ENCODE measurements at regions not wholly inside any gene's neighbourhood (a gene's known extent, or its start where the extent isn't known, plus 50 kb on each side); places are given as distances from the start of the nearest gene placed in this dataset.
"Not testable (repeated sequence)": the region's sequence is repeated elsewhere in the genome, so short reads cannot be mapped to it uniquely, and the experiment has no call there.

GRCh38 chr3:86830566-86830965 lies 160.4 kb downstream of the VGLL3 start:
- H3K27me3 ChIP-seq (ENCODE audit: low read depth, low read length), result no peaks in the 10 kb centered on the region
- no peak overlapping the region for H3K4me3 ChIP-seq (ENCODE audit: low read depth in 1 of 2, low read length in 2 of 2)
- no peaks in the 10 kb centered on the region for H3K9me3 ChIP-seq (ENCODE audit: control insufficient read depth in 1 of 2, low read length in 2 of 2)
- H3K4me1 ChIP-seq (ENCODE audit: control insufficient read depth in 1 of 2, insufficient read depth in 2 of 2, low read length in 2 of 2), result no peaks in the 10 kb centered on the region
- H3K27ac ChIP-seq (ENCODE audit: low read length), result no peak overlapping the region
- no peaks in the 10 kb centered on the region for H3K36me3 ChIP-seq (ENCODE audit: control insufficient read depth in 1 of 2, insufficient read depth in 2 of 2, low read length in 2 of 2)

- H3K4me3 ChIP-seq (ENCODE audit: low read depth in 1 of 2, low read length in 2 of 2), result no peak overlapping the region
- no peaks in the 10 kb centered on the region for H3K27me3 ChIP-seq (ENCODE audit: low read depth, low read length)
- no peak overlapping the region for H3K27ac ChIP-seq (ENCODE audit: low read length)
- no peaks in the 10 kb centered on the region for H3K9me3 ChIP-seq (ENCODE audit: control insufficient read depth in 1 of 2, low read length in 2 of 2)
- no peaks in the 10 kb centered on the region for H3K4me1 ChIP-seq (ENCODE audit: control insufficient read depth in 1 of 2, insufficient read depth in 2 of 2, low read length in 2 of 2)
- no peaks in the 10 kb centered on the region for H3K36me3 ChIP-seq (ENCODE audit: control insufficient read depth in 1 of 2, insufficient read depth in 2 of 2, low read length in 2 of 2)
Measured at GRCh38 chr3:86828751-86829150, 162.2 kb downstream of the VGLL3 start.

GRCh38 chr3:86827582-86827981 lies 163.4 kb downstream of the VGLL3 start:
- not testable (repeated sequence) for H3K4me3 ChIP-seq (ENCODE audit: low read depth in 1 of 2, low read length in 2 of 2); H3K27me3 ChIP-seq (ENCODE audit: low read depth, low read length); H3K36me3 ChIP-seq (ENCODE audit: control insufficient read depth in 1 of 2, insufficient read depth in 2 of 2, low read length in 2 of 2); H3K4me1 ChIP-seq (ENCODE audit: control insufficient read depth in 1 of 2, insufficient read depth in 2 of 2, low read length in 2 of 2); H3K9me3 ChIP-seq (ENCODE audit: control insufficient read depth in 1 of 2, low read length in 2 of 2); H3K27ac ChIP-seq (ENCODE audit: low read length)

GRCh38 chr3:86826292-86826691 lies 164.7 kb downstream of the VGLL3 start:
- Histone ChIP-seq H3K4me1 (ENCODE audit: control insufficient read depth in 1 of 2, insufficient read depth in 2 of 2, low read length in 2 of 2) (no peaks in the 10 kb centered on the region), H3K9me3 (ENCODE audit: control insufficient read depth in 1 of 2, low read length in 2 of 2) (no peaks in the 10 kb centered on the region), H3K27ac (ENCODE audit: low read length) (no peak overlapping the region), H3K36me3 (ENCODE audit: control insufficient read depth in 1 of 2, insufficient read depth in 2 of 2, low read length in 2 of 2) (no peaks in the 10 kb centered on the region), H3K27me3 (ENCODE audit: low read depth, low read length) (no peaks in the 10 kb centered on the region), H3K4me3 (ENCODE audit: low read depth in 1 of 2, low read length in 2 of 2) (no peak overlapping the region)

- H3K27ac ChIP-seq (ENCODE audit: low read length), result no peak overlapping the region
- no peaks in the 10 kb centered on the region for H3K36me3 ChIP-seq (ENCODE audit: control insufficient read depth in 1 of 2, insufficient read depth in 2 of 2, low read length in 2 of 2)
- no peak overlapping the region for H3K4me3 ChIP-seq (ENCODE audit: low read depth in 1 of 2, low read length in 2 of 2)
- no peaks in the 10 kb centered on the region for H3K4me1 ChIP-seq (ENCODE audit: control insufficient read depth in 1 of 2, insufficient read depth in 2 of 2, low read length in 2 of 2)
- H3K9me3 ChIP-seq (ENCODE audit: control insufficient read depth in 1 of 2, low read length in 2 of 2), result no peaks in the 10 kb centered on the region
- no peaks in the 10 kb centered on the region for H3K27me3 ChIP-seq (ENCODE audit: low read depth, low read length)
Measured at GRCh38 chr3:86815880-86816279, 175.1 kb downstream of the VGLL3 start.

GRCh38 chr3:86814918-86815655 lies 175.9 kb downstream of the VGLL3 start:
- no peaks in the 10 kb centered on the region for H3K36me3 ChIP-seq (ENCODE audit: control insufficient read depth in 1 of 2, insufficient read depth in 2 of 2, low read length in 2 of 2)
- no peaks in the 10 kb centered on the region for H3K27me3 ChIP-seq (ENCODE audit: low read depth, low read length)
- no peak overlapping the region for H3K27ac ChIP-seq (ENCODE audit: low read length)
- no peaks in the 10 kb centered on the region for H3K4me1 ChIP-seq (ENCODE audit: control insufficient read depth in 1 of 2, insufficient read depth in 2 of 2, low read length in 2 of 2)
- no peaks in the 10 kb centered on the region for H3K9me3 ChIP-seq (ENCODE audit: control insufficient read depth in 1 of 2, low read length in 2 of 2)
- no peak overlapping the region for H3K4me3 ChIP-seq (ENCODE audit: low read depth in 1 of 2, low read length in 2 of 2)

GRCh38 chr3:86814321-86814720 lies 176.6 kb downstream of the VGLL3 start:
- Histone ChIP-seq H3K27ac (ENCODE audit: low read length) (no peak overlapping the region), H3K36me3 (ENCODE audit: control insufficient read depth in 1 of 2, insufficient read depth in 2 of 2, low read length in 2 of 2) (no peaks in the 10 kb centered on the region), H3K4me3 (ENCODE audit: low read depth in 1 of 2, low read length in 2 of 2) (no peak overlapping the region), H3K9me3 (ENCODE audit: control insufficient read depth in 1 of 2, low read length in 2 of 2) (no peaks in the 10 kb centered on the region), H3K4me1 (ENCODE audit: control insufficient read depth in 1 of 2, insufficient read depth in 2 of 2, low read length in 2 of 2) (no peaks in the 10 kb centered on the region), H3K27me3 (ENCODE audit: low read depth, low read length) (no peaks in the 10 kb centered on the region)

- H3K36me3 ChIP-seq (ENCODE audit: control insufficient read depth in 1 of 2, insufficient read depth in 2 of 2, low read length in 2 of 2), result no peaks in the 10 kb centered on the region
- H3K4me3 ChIP-seq (ENCODE audit: low read depth in 1 of 2, low read length in 2 of 2), result no peak overlapping the region
- no peaks in the 10 kb centered on the region for H3K27me3 ChIP-seq (ENCODE audit: low read depth, low read length)
- H3K9me3 ChIP-seq (ENCODE audit: control insufficient read depth in 1 of 2, low read length in 2 of 2), result no peaks in the 10 kb centered on the region
- H3K4me1 ChIP-seq (ENCODE audit: control insufficient read depth in 1 of 2, insufficient read depth in 2 of 2, low read length in 2 of 2), result no peaks in the 10 kb centered on the region
- H3K27ac ChIP-seq (ENCODE audit: low read length), result no peak overlapping the region
Measured at GRCh38 chr3:86801921-86802320, 189.0 kb downstream of the VGLL3 start.

GRCh38 chr3:86801066-86801465 lies 189.9 kb downstream of the VGLL3 start:
- H3K27ac ChIP-seq (ENCODE audit: low read length), result no peak overlapping the region
- no peaks in the 10 kb centered on the region for H3K4me1 ChIP-seq (ENCODE audit: control insufficient read depth in 1 of 2, insufficient read depth in 2 of 2, low read length in 2 of 2)
- no peak overlapping the region for H3K4me3 ChIP-seq (ENCODE audit: low read depth in 1 of 2, low read length in 2 of 2)
- H3K36me3 ChIP-seq (ENCODE audit: control insufficient read depth in 1 of 2, insufficient read depth in 2 of 2, low read length in 2 of 2), result no peaks in the 10 kb centered on the region
- H3K27me3 ChIP-seq (ENCODE audit: low read depth, low read length), result no peaks in the 10 kb centered on the region
- no peaks in the 10 kb centered on the region for H3K9me3 ChIP-seq (ENCODE audit: control insufficient read depth in 1 of 2, low read length in 2 of 2)

- Histone ChIP-seq H3K4me3 (ENCODE audit: low read depth in 1 of 2, low read length in 2 of 2) (no peak overlapping the region), H3K4me1 (ENCODE audit: control insufficient read depth in 1 of 2, insufficient read depth in 2 of 2, low read length in 2 of 2) (no peaks in the 10 kb centered on the region), H3K36me3 (ENCODE audit: control insufficient read depth in 1 of 2, insufficient read depth in 2 of 2, low read length in 2 of 2) (no peaks in the 10 kb centered on the region), H3K9me3 (ENCODE audit: control insufficient read depth in 1 of 2, low read length in 2 of 2) (no peaks in the 10 kb centered on the region), H3K27ac (ENCODE audit: low read length) (no peak overlapping the region), H3K27me3 (ENCODE audit: low read depth, low read length) (no peaks in the 10 kb centered on the region)
Measured at GRCh38 chr3:86800116-86800515, 190.8 kb downstream of the VGLL3 start.

- no peaks in the 10 kb centered on the region for H3K36me3 ChIP-seq (ENCODE audit: control insufficient read depth in 1 of 2, insufficient read depth in 2 of 2, low read length in 2 of 2)
- H3K27me3 ChIP-seq (ENCODE audit: low read depth, low read length), result no peaks in the 10 kb centered on the region
- H3K4me3 ChIP-seq (ENCODE audit: low read depth in 1 of 2, low read length in 2 of 2), result no peak overlapping the region
- peaks cover 0 to 13% of the 10 kb centered on the region in 2 donors for H3K4me1 ChIP-seq (ENCODE audit: control insufficient read depth in 1 of 2, insufficient read depth in 2 of 2, low read length in 2 of 2)
- no peak overlapping the region for H3K27ac ChIP-seq (ENCODE audit: low read length)
- H3K9me3 ChIP-seq (ENCODE audit: control insufficient read depth in 1 of 2, low read length in 2 of 2), result no peaks in the 10 kb centered on the region
Measured at GRCh38 chr3:86797946-86798345, 193.0 kb downstream of the VGLL3 start.
